HG02759 (cell line): ENCODE measurements at regions not wholly inside any gene's neighbourhood (a gene's known extent, or its start where the extent isn't known, plus 50 kb on each side); places are given as distances from the start of the nearest gene placed in this dataset.

Experiments used
- ATAC-seq: cut with Tn5 transposase; IDR thresholded peaks from one replicate; pipeline ENCODE4 v1.9.1; 2021; ENCODE audit warnings: mild to moderate bottlenecking, moderate library complexity; ENCODE audit not compliant: unreplicated experiment

- no peak for ATAC-seq
Measured at GRCh38 chr5:121175986-121176385, 675.7 kb upstream of the FTMT start.

GRCh38 chr5:121182788-121183490 lies 668.7 kb upstream of the FTMT start:
- no peak for ATAC-seq

- no peak for ATAC-seq
Measured at GRCh38 chr5:121188849-121189248, 662.8 kb upstream of the FTMT start.

GRCh38 chr5:121189342-121190305 lies 662.1 kb upstream of the FTMT start:
- ATAC-seq, result no peak

GRCh38 chr5:121199216-121199999 lies 652.3 kb upstream of the FTMT start:
- ATAC-seq, result no peak

GRCh38 chr5:121218086-121218485 lies 633.6 kb upstream of the FTMT start:
- no peak for ATAC-seq

GRCh38 chr5:121221483-121221882 lies 630.2 kb upstream of the FTMT start:
- no peak for ATAC-seq

- no peak for ATAC-seq
Measured at GRCh38 chr5:121226765-121227164, 624.9 kb upstream of the FTMT start.

- ATAC-seq, result no peak
Measured at GRCh38 chr5:121239951-121240350, 611.7 kb upstream of the FTMT start.

- ATAC-seq, result no peak
Measured at GRCh38 chr5:121246971-121247370, 604.7 kb upstream of the FTMT start.

- no peak for ATAC-seq
Measured at GRCh38 chr5:121251954-121252353, 599.7 kb upstream of the FTMT start.

GRCh38 chr5:121257621-121258020 lies 594.1 kb upstream of the FTMT start:
- no peak for ATAC-seq

GRCh38 chr5:121263456-121263855 lies 588.2 kb upstream of the FTMT start:
- ATAC-seq, result no peak

GRCh38 chr5:121264605-121265004 lies 587.1 kb upstream of the FTMT start:
- ATAC-seq, result no peak

GRCh38 chr5:121271546-121271945 lies 580.1 kb upstream of the FTMT start:
- no peak for ATAC-seq

GRCh38 chr5:121273833-121274433 lies 577.7 kb upstream of the FTMT start:
- ATAC-seq, result no peak

GRCh38 chr5:121279801-121280200 lies 571.9 kb upstream of the FTMT start:
- ATAC-seq, result no peak

GRCh38 chr5:121285801-121286521 lies 565.7 kb upstream of the FTMT start:
- ATAC-seq, result no peak

GRCh38 chr5:121288781-121289180 lies 562.9 kb upstream of the FTMT start:
- ATAC-seq, result no peak

GRCh38 chr5:121292664-121293063 lies 559.0 kb upstream of the FTMT start:
- no peak for ATAC-seq
